GM23338 (cell line): ENCODE measurements at regions not wholly inside any gene's neighbourhood (a gene's known extent, or its start where the extent isn't known, plus 50 kb on each side); places are given as distances from the start of the nearest gene placed in this dataset.

Source experiments
- CTCF ChIP-seq, 2 experiments: fragments of 200-600 bp in 1 of 2; sonication (generic) in 1 of 2; conservative IDR thresholded peaks; 2 replicates each; pipeline versions ENCODE4 v1.5.1 to v1.6.1; 2016 to 2017; ENCODE audit warnings: antibody characterized with exemption in 2 of 2, low read depth in 2 of 2, mild to moderate bottlenecking in 2 of 2, moderate library complexity in 1 of 2
- EZH2phosphoT487 ChIP-seq: fragments of 200-600 bp; sonication (generic); IDR thresholded peaks from one replicate; pipeline ENCODE4 v1.8.1; 2018; ENCODE audit warnings: antibody characterized with exemption; ENCODE audit not compliant: unreplicated experiment
- POLR2AphosphoS5 ChIP-seq: IDR thresholded peaks from 2 replicates; pipeline ENCODE4 v1.6.1; 2016; ENCODE audit warnings: antibody characterized with exemption, low read depth

GRCh38 chrX:147565237-147565636 lies 346.5 kb upstream of the FMR1 start:
- TF ChIP-seq CTCF (conservative IDR thresholded peaks at IDR 0.05; ENCODE audit: low read depth in 2 of 2) (no peak), EZH2phosphoT487 (no peak), POLR2AphosphoS5 (no peak)
